HepG2 (cell line): ENCODE measurements at regions not wholly inside any gene's neighbourhood (a gene's known extent, or its start where the extent isn't known, plus 50 kb on each side); places are given as distances from the start of the nearest gene placed in this dataset.

Source experiments
- ELF1 ChIP-seq: sonication (generic); formaldehyde crosslinking; IDR thresholded peaks from 2 replicates; pipeline ENCODE4 v1.4.0; 2020; ENCODE audit warnings: missing genetic modification reagents
- EP300 ChIP-seq, 3 experiments: sonication (generic) in 1 of 3; formaldehyde crosslinking in 1 of 3; IDR thresholded peaks; 2 replicates each; pipeline versions ENCODE4 v1.5.1 to v1.6.1; 2011 to 2020; ENCODE audit warnings: low read depth in 2 of 3, low read length in 2 of 3, borderline replicate concordance in 1 of 3, improper control_type of control experiment in 1 of 3, mild to moderate bottlenecking in 1 of 3, missing genetic modification reagents in 1 of 3, moderate library complexity in 1 of 3

DNA sequence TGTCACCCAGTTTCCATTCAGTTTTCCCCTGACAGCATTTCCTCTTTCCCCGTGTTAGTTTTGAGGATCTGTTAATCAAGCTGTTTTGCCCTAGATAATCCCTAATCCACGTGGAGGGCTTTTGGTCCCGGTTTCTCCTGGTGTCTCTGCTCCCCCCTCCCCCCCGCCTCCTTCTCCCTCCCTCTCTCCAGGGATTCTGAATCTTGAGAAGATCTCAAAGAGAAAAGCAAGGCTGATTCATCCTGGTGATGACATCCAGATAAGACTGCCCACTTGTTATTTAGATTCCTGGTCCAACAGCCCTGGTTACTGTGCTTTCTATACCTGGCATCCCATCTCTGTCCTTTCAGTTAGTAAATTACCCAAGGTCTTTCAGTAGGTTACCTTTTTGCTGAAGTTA is 59.4 kb downstream of the KCNA4 start:
- TF ChIP-seq EP300 (IDR thresholded peaks at IDR 0.05; ENCODE audit: low read depth in 2 of 2, low read length in 2 of 2) (no peak), EP300 (CRISPR knock-in tag; IDR thresholded peaks at IDR 0.05; ENCODE audit: borderline replicate concordance) (no peak), ELF1 (CRISPR knock-in tag) (no peak)
